COLO829 (cell line): ENCODE measurements at regions not wholly inside any gene's neighbourhood (a gene's known extent, or its start where the extent isn't known, plus 50 kb on each side); places are given as distances from the start of the nearest gene placed in this dataset.

Experiments used
- DNase-seq: peaks from one replicate; pipeline ENCODE4 v3.0.0; 2012; ENCODE audit warnings: low spot score

GRCh38 chr16:13552960-13553257 lies 367.0 kb upstream of the ERCC4 start:
- DNase-seq, result no peak

GRCh38 chr16:13553453-13553985 lies 366.4 kb upstream of the ERCC4 start:
- no peak for DNase-seq

GRCh38 chr16:13554005-13554404 lies 365.9 kb upstream of the ERCC4 start:
- DNase-seq, result no peak

GRCh38 chr16:13554643-13555042 lies 365.3 kb upstream of the ERCC4 start:
- DNase-seq, result no peak

- no peak for DNase-seq
These were observed 362.5 kb upstream of the ERCC4 start for GRCh38 chr16:13557418-13557817.

- no peak for DNase-seq
These were observed 361.2 kb upstream of the ERCC4 start for GRCh38 chr16:13558752-13559151.

GRCh38 chr16:13559624-13560023 lies 360.3 kb upstream of the ERCC4 start:
- DNase-seq, result no peak

- DNase-seq, result no peak
These were observed 359.8 kb upstream of the ERCC4 start for GRCh38 chr16:13560151-13560550.

GRCh38 chr16:13561291-13562070 lies 358.5 kb upstream of the ERCC4 start:
- no peak for DNase-seq

GRCh38 chr16:13568803-13569202 lies 351.2 kb upstream of the ERCC4 start:
- no peak for DNase-seq

GRCh38 chr16:13569986-13570385 lies 350.0 kb upstream of the ERCC4 start:
- DNase-seq, result no peak

GRCh38 chr16:13571036-13571435 lies 348.9 kb upstream of the ERCC4 start:
- no peak for DNase-seq

- DNase-seq, result no peak
These were observed 346.1 kb upstream of the ERCC4 start for GRCh38 chr16:13573903-13574302.

- DNase-seq, result no peak
These were observed 333.9 kb upstream of the ERCC4 start for GRCh38 chr16:13586051-13586450.

- no peak for DNase-seq
These were observed 332.8 kb upstream of the ERCC4 start for GRCh38 chr16:13587181-13587580.

- no peak for DNase-seq
These were observed 325.1 kb upstream of the ERCC4 start for GRCh38 chr16:13594823-13595222.

- DNase-seq, result no peak
These were observed 313.1 kb upstream of the ERCC4 start for GRCh38 chr16:13606804-13607203.

GRCh38 chr16:13607289-13607688 lies 312.7 kb upstream of the ERCC4 start:
- no peak for DNase-seq

GRCh38 chr16:13611596-13611995 lies 308.4 kb upstream of the ERCC4 start:
- no peak for DNase-seq

- no peak for DNase-seq
These were observed 307.3 kb upstream of the ERCC4 start for GRCh38 chr16:13612623-13613022.

- DNase-seq, result no peak
These were observed 306.8 kb upstream of the ERCC4 start for GRCh38 chr16:13613165-13613564.

- DNase-seq, result no peak
These were observed 298.3 kb upstream of the ERCC4 start for GRCh38 chr16:13621639-13622038.

- no peak for DNase-seq
These were observed 291.8 kb upstream of the ERCC4 start for GRCh38 chr16:13628156-13628555.

- DNase-seq, result no peak
These were observed 290.2 kb upstream of the ERCC4 start for GRCh38 chr16:13629704-13630103.
